Duodenal mucosa (tissue), 2 donors: ENCODE measurements at regions not wholly inside any gene's neighbourhood (a gene's known extent, or its start where the extent isn't known, plus 50 kb on each side); places are given as distances from the start of the nearest gene placed in this dataset.
"Not testable (repeated sequence)": the region's sequence is repeated elsewhere in the genome, so short reads cannot be mapped to it uniquely, and the experiment has no call there.

Source experiments
- H3K27ac ChIP-seq: one replicate; pipeline ENCODE4 v1.7.0; 2013; ENCODE audit warnings: low read depth, low read length
- H3K27me3 ChIP-seq, 2 donors: one replicate each; pipeline ENCODE4 v1.7.0; 2013; ENCODE audit warnings: low read length in 2 of 2, control low read depth in 1 of 2; ENCODE audit not compliant: insufficient read depth in 2 of 2, control insufficient read depth in 1 of 2
- H3K36me3 ChIP-seq, 2 donors: one replicate each; pipeline ENCODE4 v1.7.0; 2013; ENCODE audit warnings: low read length in 2 of 2, control low read depth in 1 of 2; ENCODE audit not compliant: insufficient read depth in 2 of 2, control insufficient read depth in 1 of 2
- H3K4me1 ChIP-seq, 2 donors: one replicate each; pipeline ENCODE4 v1.7.0; 2013; ENCODE audit warnings: low read length in 2 of 2, control low read depth in 1 of 2; ENCODE audit not compliant: insufficient read depth in 2 of 2, control insufficient read depth in 1 of 2
- H3K4me3 ChIP-seq, 2 donors: one replicate each; pipeline ENCODE4 v1.7.0; 2013; ENCODE audit warnings: low read length in 2 of 2, low read depth in 1 of 2
- H3K9ac ChIP-seq, 2 donors: one replicate each; pipeline ENCODE4 v1.7.0; 2013; ENCODE audit warnings: low read length in 2 of 2, low read depth in 1 of 2
- H3K9me3 ChIP-seq, 2 donors: one replicate each; pipeline ENCODE4 v1.7.0; 2013; ENCODE audit warnings: low read length in 2 of 2, control low read depth in 1 of 2; ENCODE audit not compliant: control insufficient read depth in 1 of 2

DNA sequence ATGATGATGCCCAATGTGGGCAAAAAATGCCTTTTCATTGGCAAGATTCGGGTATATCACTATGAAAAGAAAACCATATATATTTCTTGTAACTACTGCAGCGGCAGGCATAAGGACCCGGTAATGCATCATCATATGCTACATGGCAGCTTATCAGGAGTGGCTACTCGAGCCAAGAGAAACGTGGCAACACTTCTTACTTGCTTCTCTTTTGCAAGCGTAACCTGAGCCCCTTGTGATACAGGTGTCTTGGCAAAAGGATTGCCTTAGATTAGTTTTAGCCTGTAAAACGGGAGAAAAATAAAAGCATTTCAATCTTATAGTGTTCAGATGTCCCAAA lies 280.3 kb downstream of the SPRY1 start:
- H3K9ac ChIP-seq, result no peak overlapping the region

DNA sequence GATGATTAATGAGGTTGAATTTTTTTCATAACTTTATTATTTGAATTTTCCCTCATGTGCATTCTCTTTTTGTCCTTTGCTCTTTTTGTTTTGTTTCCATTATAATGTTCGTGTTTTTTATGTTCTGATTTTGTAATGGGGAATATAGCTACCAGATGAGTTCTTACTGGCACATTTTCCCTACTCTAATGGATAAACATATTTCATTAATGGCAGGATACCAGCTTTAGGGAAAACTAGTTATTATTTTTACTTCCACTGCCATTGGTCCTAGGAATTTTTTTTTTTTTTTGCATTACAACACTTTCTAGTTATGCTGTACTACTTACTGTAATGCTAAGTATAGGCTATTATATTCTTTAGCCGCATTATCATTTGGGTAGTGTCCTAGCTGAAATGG lies 286.3 kb downstream of the SPRY1 start:
- Histone ChIP-seq H3K9me3 (no peaks in the 10 kb centered on the region), H3K9ac (no peak overlapping the region), H3K4me3 (no peak overlapping the region), H3K27me3 (no peaks in the 10 kb centered on the region), H3K4me1 (no peaks in the 10 kb centered on the region), H3K36me3 (no peaks in the 10 kb centered on the region), H3K27ac (no peak overlapping the region)

More for the DNA sequence above, 280.3 kb downstream of the SPRY1 start:
- peaks cover 4 to 10% of the 10 kb centered on the region in 2 donors for H3K4me1 ChIP-seq
- H3K4me3 ChIP-seq, result no peak overlapping the region
- no peaks in the 10 kb centered on the region for H3K9me3 ChIP-seq
- H3K27me3 ChIP-seq, result no peaks in the 10 kb centered on the region
- no peak overlapping the region for H3K27ac ChIP-seq
- no peaks in the 10 kb centered on the region for H3K36me3 ChIP-seq

DNA sequence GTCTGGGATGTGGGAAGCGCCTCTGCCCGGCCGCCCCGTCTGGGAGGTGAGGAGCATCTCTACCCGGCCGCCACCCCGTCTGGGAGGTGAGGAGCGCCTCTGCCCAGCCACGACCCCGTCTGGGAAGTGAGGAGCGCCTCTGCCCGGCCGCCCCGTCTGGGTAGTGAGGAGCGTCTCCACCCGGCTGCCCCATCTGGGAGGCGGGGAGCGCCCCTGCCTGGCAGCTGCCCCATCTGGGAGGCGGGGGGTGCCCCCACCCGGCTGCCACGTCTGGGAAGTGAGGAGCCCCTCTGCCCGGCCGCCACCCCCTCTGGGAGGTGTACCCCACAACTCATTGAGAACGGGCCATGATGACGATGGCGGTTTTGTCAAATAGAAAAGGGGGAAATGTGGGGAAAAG lies 288.3 kb downstream of the SPRY1 start:
- H3K27ac ChIP-seq, H3K9ac ChIP-seq, H3K27me3 ChIP-seq, H3K4me3 ChIP-seq, H3K4me1 ChIP-seq, H3K36me3 ChIP-seq: not testable (repeated sequence)
- H3K9me3 ChIP-seq, result peaks cover 8 to 10% of the 10 kb centered on the region in 2 donors

DNA sequence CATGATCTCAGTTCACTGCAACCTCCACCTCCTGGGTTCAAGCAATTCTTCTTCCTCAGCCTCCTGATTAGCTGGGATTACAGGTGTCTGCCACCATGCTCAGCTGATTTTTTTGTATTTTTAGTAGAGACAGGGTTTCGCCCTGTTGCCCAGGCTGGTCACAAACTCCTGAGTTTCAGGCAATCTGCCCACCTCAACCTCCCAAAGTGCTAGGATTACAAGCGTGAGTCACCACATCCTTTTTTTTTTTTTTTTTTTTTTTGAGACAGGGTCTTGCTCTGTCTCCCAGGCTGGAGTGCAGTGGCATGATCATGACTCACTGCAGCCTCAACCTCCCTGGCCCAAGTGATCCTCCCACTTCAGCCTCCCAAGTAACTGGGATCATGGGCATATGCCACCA lies 298.9 kb downstream of the SPRY1 start:
- H3K4me1 ChIP-seq, H3K27ac ChIP-seq, H3K27me3 ChIP-seq, H3K36me3 ChIP-seq, H3K4me3 ChIP-seq, H3K9me3 ChIP-seq, H3K9ac ChIP-seq: not testable (repeated sequence)

DNA sequence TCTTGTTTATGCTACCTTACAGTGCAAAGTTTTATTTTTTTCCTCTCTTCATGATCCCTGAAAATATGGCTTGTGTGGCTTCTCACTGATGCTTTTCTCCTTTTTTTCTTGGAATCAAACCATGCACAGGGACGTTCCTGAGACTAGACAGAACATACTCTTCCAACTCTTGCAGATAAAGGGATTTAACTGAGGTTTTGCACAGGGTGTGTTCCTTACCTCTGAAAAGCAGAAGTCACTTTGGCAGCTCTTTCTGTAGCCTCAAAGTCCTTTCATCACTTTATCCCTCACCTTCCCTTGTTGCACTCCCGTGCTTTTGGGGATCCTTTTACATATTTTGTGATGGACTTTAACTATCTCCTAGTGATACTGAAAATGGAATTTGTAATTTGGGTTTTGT lies 300.1 kb downstream of the SPRY1 start:
- no peaks in the 10 kb centered on the region for H3K27me3 ChIP-seq
- no peaks in the 10 kb centered on the region for H3K36me3 ChIP-seq
- no peaks in the 10 kb centered on the region for H3K9me3 ChIP-seq
- no peaks in the 10 kb centered on the region for H3K4me1 ChIP-seq
- H3K27ac ChIP-seq, result no peak overlapping the region
- no peak overlapping the region for H3K9ac ChIP-seq
- H3K4me3 ChIP-seq, result no peak overlapping the region

DNA sequence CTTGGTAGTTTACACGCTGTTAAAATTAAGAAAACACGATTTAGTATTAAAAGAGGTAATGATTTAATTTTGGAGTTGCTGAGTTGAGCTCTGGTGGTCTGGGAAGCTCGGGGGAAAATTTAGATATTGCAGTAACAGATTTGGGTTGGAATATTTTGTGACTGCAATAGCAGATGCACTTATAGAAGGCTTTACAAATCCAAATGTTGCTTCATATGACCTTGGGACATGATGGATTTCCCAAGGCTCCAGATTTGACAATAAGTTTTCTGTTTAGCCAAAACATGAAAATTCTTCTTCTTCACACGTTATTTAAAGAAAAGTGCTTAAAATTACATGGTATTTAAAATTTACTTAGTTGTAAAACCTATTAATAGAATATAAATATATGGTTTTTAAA lies 302.0 kb downstream of the SPRY1 start:
- Histone ChIP-seq H3K27me3 (no peaks in the 10 kb centered on the region), H3K4me3 (no peak overlapping the region), H3K36me3 (no peaks in the 10 kb centered on the region), H3K9me3 (no peaks in the 10 kb centered on the region), H3K4me1 (no peaks in the 10 kb centered on the region), H3K9ac (no peak overlapping the region), H3K27ac (no peak overlapping the region)

DNA sequence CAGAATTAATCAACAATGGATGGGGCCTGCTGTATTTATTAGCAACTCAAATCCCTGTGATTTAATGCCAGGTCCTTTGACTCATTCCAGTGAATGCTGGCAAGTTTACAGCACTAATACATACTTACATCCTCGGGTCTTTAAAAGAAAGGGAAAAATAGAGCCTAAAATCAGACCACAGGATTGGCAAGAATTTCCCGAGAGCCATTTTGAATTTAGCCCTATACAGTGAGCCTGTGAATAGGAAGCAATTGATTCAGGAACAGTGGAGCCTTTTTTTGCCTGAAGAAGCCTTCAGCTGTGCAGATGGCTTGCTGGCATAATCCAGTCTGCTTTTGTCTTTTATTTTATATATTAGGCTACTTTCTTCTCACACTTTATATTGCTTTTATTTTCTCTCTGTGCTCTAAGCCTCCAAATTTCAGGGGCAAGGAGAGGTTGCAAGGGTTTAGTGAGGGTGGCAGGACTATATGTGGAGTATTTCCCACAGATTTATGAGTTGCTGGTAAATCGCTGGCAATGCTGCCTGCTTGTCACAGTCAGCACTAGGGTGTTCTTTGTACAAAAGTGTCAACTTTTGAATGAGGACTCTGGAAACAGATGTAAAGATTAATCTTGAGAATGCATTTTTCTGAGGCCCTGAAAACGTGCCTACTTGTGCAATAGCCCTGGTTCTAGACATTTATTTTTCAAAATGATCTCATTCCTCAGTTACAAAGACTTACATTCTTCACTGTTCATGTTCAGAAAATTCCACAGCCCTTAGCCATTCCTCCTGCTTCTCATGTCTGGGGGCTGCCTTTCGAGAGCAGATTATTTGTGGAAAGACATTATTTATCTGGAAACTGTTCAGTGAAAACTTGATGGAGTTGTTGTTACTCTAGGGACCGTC lies 303.5 kb downstream of the SPRY1 start:
- Histone ChIP-seq H3K9me3 (no peaks in the 10 kb centered on the region), H3K27ac (no peak overlapping the region), H3K36me3 (no peaks in the 10 kb centered on the region), H3K9ac (no peak overlapping the region), H3K27me3 (no peaks in the 10 kb centered on the region), H3K4me1 (no peaks in the 10 kb centered on the region), H3K4me3 (no peak overlapping the region)

DNA sequence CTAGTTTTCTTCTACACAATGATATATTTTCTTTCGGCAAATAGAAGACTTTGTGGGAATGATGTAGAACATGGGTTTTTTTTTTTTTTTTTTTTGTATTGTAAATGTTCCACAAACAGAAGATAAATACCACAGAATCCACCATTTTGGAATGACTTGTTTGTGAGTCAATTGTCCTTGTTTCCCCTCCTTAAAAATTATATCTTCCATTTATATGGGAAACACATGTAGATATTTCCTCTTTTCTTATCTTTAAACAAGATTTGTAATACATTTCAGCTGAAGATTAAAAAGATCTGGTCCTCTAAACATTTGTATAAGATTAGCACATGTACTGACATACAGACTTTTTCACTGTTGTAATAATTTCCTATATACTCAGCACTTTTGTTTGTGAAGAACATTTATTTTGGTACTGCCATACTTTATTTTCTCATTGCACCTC lies 304.6 kb downstream of the SPRY1 start:
- Histone ChIP-seq H3K9me3 (no peaks in the 10 kb centered on the region), H3K36me3 (no peaks in the 10 kb centered on the region), H3K9ac (no peak overlapping the region), H3K4me3 (no peak overlapping the region), H3K27ac (no peak overlapping the region), H3K27me3 (no peaks in the 10 kb centered on the region), H3K4me1 (no peaks in the 10 kb centered on the region)

DNA sequence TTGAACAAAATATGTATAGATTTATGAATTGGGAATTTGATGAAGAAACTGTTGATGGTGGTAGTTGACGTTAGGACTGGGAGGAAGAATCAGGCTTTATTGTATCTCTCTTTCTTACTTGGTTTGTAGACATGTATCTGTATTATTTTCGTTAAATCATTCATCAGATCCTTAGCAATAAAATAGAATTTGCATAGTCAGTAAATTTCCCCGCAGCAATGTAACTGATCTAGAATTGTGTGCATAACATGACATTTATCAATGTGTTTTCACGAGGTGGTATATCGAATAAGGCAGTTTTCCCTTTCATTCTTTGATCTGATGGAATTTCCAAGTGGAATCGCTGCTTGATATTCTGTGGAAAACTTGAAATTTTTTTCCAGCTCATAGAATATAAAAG lies 308.8 kb downstream of the SPRY1 start:
- Histone ChIP-seq H3K9ac (no peak overlapping the region), H3K27ac (no peak overlapping the region), H3K4me1 (no peaks in the 10 kb centered on the region), H3K4me3 (no peak overlapping the region), H3K27me3 (no peaks in the 10 kb centered on the region), H3K9me3 (no peaks in the 10 kb centered on the region), H3K36me3 (no peaks in the 10 kb centered on the region)

DNA sequence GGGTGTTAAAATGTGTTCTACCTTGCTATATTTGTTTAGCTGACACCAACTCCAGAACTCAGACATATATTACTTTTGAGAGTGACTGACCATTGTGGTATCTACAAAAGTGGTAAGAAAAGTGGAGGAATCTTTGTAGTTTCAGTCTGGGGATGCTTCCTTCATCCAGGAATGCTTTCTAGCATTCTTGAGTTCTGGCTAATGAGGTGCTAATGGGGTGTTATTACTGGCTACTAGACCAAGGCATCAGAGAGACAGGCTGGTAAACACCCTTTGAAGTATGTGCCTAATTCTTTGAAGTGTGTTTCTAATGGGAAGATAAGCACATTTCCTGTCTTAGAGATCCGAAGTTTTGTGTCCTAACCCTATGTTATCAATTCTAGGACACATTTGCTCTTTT lies 310.4 kb downstream of the SPRY1 start:
- Histone ChIP-seq H3K27ac (no peak overlapping the region), H3K9ac (no peak overlapping the region), H3K4me3 (no peak overlapping the region), H3K36me3 (no peaks in the 10 kb centered on the region), H3K4me1 (no peaks in the 10 kb centered on the region), H3K9me3 (no peaks in the 10 kb centered on the region), H3K27me3 (no peaks in the 10 kb centered on the region)
